ENCODE measurements at regions not wholly inside any gene's neighbourhood (a gene's known extent, or its start where the extent isn't known, plus 50 kb on each side); places are given as distances from the start of the nearest gene placed in this dataset.

DNA sequence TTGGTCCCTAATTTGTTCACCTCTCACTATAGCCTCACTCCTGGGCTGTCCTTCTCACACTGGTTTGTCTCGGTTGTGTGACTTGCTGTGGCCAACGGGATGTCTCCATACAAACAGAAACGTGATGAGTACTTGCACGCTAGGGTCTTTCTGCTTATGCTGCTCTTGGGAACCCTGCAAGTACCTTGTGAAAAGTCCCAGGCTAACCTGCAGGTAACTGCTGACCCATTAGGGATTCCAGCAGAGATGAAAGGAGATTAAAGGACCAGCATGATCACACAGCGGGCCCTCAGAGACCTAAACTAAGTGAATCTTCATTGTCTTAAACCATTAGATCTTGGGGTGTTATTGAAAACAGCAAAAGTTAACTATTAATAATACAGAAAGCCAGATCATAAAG lies 562.8 kb upstream of the GOT2 start:
- Histone ChIP-seq H3K36me3 (ENCODE audit: control insufficient read depth in 3 of 3, insufficient read depth in 2 of 3, low read depth in 1 of 3, low read length in 3 of 3) (no peaks in the 10 kb centered on the region), H3K4me3 (ENCODE audit: low read depth in 1 of 3, low read length in 3 of 3) (no peak overlapping the region), H3K9me3 (ENCODE audit: control insufficient read depth in 2 of 2, insufficient read depth in 1 of 2, low read depth in 1 of 2, low read length in 1 of 2) (no peaks in the 10 kb centered on the region), H3K27me3 (ENCODE audit: control insufficient read depth in 3 of 3, insufficient read depth in 3 of 3, low read length in 3 of 3) (no peaks in the 10 kb centered on the region), H3K4me1 (ENCODE audit: control insufficient read depth in 3 of 3, insufficient read depth in 2 of 3, low read depth in 1 of 3, low read length in 2 of 3) (no peaks in the 10 kb centered on the region), H3K27ac (ENCODE audit: low read depth in 1 of 3, low read length in 2 of 3) (no peak overlapping the region)
- no peak for DNase-seq
- WGBS, 3 donors, result 31 to 51% (median 45%) methylated on average over 5 of the region's 5 CpGs
- no peak for FAIRE-seq

DNA sequence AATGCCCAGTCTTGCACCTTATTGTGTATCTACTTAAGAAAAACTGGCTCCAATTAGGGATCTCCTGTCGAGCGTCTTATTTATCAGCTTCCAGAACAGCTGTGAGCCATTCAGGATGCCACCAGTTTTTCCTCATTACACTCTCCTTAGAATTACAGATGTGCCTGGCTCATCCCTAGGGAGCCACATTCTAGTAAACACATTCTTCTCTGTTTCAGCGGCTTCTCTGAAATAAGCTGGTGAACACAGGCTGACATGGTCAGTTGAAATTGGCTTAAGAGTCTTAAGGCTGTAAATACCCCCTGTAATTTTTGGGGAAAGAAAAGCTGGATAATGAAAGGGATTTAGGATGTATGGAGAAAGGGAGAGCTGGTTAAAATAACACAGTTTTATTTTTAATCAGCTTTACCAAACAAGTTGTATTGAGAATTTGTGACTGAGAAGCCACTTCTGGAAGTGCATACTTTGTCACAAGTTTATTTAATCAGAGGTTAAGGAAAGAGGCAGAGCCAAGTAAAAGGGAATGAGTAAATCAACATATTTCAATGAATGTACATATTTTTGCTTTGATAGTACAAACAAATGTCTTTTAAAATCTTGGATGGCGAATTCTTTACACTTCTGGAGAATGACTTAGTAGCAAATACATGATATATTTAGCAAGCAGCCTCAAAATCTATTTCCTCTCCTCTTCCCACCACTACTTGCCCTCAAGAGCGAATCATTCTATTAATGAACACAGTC lies 562.0 kb upstream of the GOT2 start:
- Histone ChIP-seq H3K36me3 (ENCODE audit: control insufficient read depth in 3 of 3, insufficient read depth in 2 of 3, low read depth in 1 of 3, low read length in 3 of 3) (no peaks in the 10 kb centered on the region), H3K4me3 (ENCODE audit: low read depth in 1 of 3, low read length in 3 of 3) (no peak overlapping the region), H3K9me3 (ENCODE audit: control insufficient read depth in 2 of 2, insufficient read depth in 1 of 2, low read depth in 1 of 2, low read length in 1 of 2) (no peaks in the 10 kb centered on the region), H3K27ac (ENCODE audit: low read depth in 1 of 3, low read length in 2 of 3) (no peak overlapping the region), H3K27me3 (ENCODE audit: control insufficient read depth in 3 of 3, insufficient read depth in 3 of 3, low read length in 3 of 3) (no peaks in the 10 kb centered on the region), H3K4me1 (ENCODE audit: control insufficient read depth in 3 of 3, insufficient read depth in 2 of 3, low read depth in 1 of 3, low read length in 2 of 3) (no peaks in the 10 kb centered on the region)
- 31 to 44% (median 35%) methylated on average over 5 of the region's 5 CpGs for WGBS, 3 donors
- FAIRE-seq, result no peak
- DNase-seq, result no peak

DNA sequence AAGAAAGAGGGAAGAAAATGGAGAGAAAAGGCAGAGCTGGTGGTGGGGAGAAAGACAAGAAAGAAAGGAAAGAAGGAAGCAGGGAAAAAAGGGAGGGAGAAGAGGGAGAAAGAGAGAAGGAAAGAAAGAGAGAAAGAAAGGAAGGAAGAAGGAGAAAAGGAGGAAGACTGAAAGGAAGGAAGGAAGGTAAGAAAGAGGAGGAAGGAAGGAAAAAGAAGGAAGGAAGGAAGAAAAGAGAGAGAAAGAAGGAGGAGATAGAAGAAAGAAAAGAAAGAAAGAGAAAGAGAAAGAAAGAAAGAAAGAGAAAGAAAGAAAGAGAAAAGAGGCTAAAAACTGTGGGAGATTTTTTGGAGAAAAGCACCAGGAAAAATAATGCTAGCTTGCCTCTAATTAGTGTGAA lies 561.4 kb upstream of the GOT2 start:
- no peaks in the 10 kb centered on the region for H3K9me3 ChIP-seq (ENCODE audit: control insufficient read depth in 2 of 2, insufficient read depth in 1 of 2, low read depth in 1 of 2, low read length in 1 of 2)
- DNase-seq (no peak), FAIRE-seq (no peak)
- no peaks in the 10 kb centered on the region for H3K4me1 ChIP-seq (ENCODE audit: control insufficient read depth in 3 of 3, insufficient read depth in 2 of 3, low read depth in 1 of 3, low read length in 2 of 3)
- H3K27me3 ChIP-seq (ENCODE audit: control insufficient read depth in 3 of 3, insufficient read depth in 3 of 3, low read length in 3 of 3), result no peaks in the 10 kb centered on the region
- H3K4me3 ChIP-seq (ENCODE audit: low read depth in 1 of 3, low read length in 3 of 3), result no peak overlapping the region
- no peaks in the 10 kb centered on the region for H3K36me3 ChIP-seq (ENCODE audit: control insufficient read depth in 3 of 3, insufficient read depth in 2 of 3, low read depth in 1 of 3, low read length in 3 of 3)
- no peak overlapping the region for H3K27ac ChIP-seq (ENCODE audit: low read depth in 1 of 3, low read length in 2 of 3)

DNA sequence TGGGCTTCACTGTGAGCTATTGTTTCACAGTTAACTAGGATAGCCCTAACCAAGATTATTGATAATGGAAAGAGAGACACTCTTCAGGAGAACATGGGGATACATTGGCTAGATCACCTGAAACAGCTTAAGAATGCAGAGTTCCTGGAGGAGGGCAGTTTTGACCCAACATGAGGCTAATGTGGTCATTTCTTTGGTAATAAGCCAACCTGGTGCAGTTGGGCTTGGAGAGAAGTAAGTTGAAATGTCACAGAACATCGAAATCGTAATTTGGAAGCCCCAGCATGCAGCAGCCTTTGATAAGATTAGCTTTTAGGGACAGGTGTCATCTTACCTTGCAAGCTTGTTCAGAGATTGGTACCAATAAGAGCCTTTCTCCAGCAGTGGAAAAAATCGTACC lies 556.6 kb upstream of the GOT2 start:
- Histone ChIP-seq H3K27ac (ENCODE audit: low read depth in 1 of 3, low read length in 2 of 3) (no peak overlapping the region), H3K4me3 (ENCODE audit: low read depth in 1 of 3, low read length in 3 of 3) (no peak overlapping the region), H3K9me3 (ENCODE audit: control insufficient read depth in 2 of 2, insufficient read depth in 1 of 2, low read depth in 1 of 2, low read length in 1 of 2) (no peaks in the 10 kb centered on the region), H3K36me3 (ENCODE audit: control insufficient read depth in 3 of 3, insufficient read depth in 2 of 3, low read depth in 1 of 3, low read length in 3 of 3) (no peaks in the 10 kb centered on the region), H3K27me3 (ENCODE audit: control insufficient read depth in 3 of 3, insufficient read depth in 3 of 3, low read length in 3 of 3) (no peaks in the 10 kb centered on the region), H3K4me1 (ENCODE audit: control insufficient read depth in 3 of 3, insufficient read depth in 2 of 3, low read depth in 1 of 3, low read length in 2 of 3) (no peaks in the 10 kb centered on the region)
- no peak for FAIRE-seq
- no peak for DNase-seq
- 57 to 76% (median 64%) methylated on average over 3 of the region's 3 CpGs for WGBS, 3 donors

DNA sequence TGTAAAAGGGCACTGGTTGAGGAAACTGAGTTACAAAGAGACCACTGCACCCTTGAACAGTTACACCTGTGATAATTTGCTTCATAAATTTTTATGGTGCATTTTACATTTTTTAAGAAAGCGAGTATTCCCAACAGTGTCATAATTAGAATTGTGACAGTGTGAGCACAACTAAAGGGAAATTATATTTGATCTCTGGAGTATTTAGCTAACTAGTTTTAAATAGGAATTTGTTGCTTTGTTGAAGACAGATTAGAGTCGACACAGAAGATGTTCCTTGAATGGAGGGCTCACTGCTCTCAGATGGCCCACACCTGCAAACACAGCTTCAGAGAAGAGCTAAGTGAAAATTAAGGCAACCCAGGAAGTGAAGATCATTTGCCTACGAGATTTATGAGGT lies 555.0 kb upstream of the GOT2 start:
- no peaks in the 10 kb centered on the region for H3K9me3 ChIP-seq (ENCODE audit: control insufficient read depth in 2 of 2, insufficient read depth in 1 of 2, low read depth in 1 of 2, low read length in 1 of 2)
- FAIRE-seq (no peak), DNase-seq (no peak)
- no peaks in the 10 kb centered on the region for H3K27me3 ChIP-seq (ENCODE audit: control insufficient read depth in 3 of 3, insufficient read depth in 3 of 3, low read length in 3 of 3)
- H3K4me1 ChIP-seq (ENCODE audit: control insufficient read depth in 3 of 3, insufficient read depth in 2 of 3, low read depth in 1 of 3, low read length in 2 of 3), result no peaks in the 10 kb centered on the region
- no peak overlapping the region for H3K27ac ChIP-seq (ENCODE audit: low read depth in 1 of 3, low read length in 2 of 3)
- H3K36me3 ChIP-seq (ENCODE audit: control insufficient read depth in 3 of 3, insufficient read depth in 2 of 3, low read depth in 1 of 3, low read length in 3 of 3), result no peaks in the 10 kb centered on the region
- 54 to 76% (median 59%) methylated on average over 3 of the region's 3 CpGs for WGBS, 3 donors
- H3K4me3 ChIP-seq (ENCODE audit: low read depth in 1 of 3, low read length in 3 of 3), result no peak overlapping the region

DNA sequence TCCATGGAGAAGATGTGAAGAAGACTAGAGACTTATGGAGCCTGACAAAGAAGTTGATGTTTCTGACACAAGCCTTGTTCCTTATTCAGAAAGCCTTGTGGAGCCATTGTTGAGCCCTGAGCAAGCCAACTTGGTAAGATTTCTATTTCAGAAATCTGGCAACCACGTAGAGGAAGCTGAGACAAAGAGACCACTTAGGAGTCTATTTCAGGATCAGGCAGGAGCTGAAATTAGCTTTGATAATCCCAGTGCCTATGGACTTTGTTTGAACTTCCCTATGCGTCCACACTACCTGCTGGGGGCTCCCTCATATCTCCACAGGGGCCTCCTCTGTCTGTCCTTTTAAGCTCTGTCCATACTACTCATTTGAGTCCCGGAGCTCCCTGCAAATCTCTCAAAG lies 540.0 kb upstream of the GOT2 start:
- H3K4me1 ChIP-seq (ENCODE audit: control insufficient read depth in 3 of 3, insufficient read depth in 2 of 3, low read depth in 1 of 3, low read length in 2 of 3), result no peaks in the 10 kb centered on the region
- DNase-seq (no peak), FAIRE-seq (no peak)
- H3K9me3 ChIP-seq (ENCODE audit: control insufficient read depth in 2 of 2, insufficient read depth in 1 of 2, low read depth in 1 of 2, low read length in 1 of 2), result peaks cover 0 to under 1% of the 10 kb centered on the region in 2 donors
- no peaks in the 10 kb centered on the region for H3K27me3 ChIP-seq (ENCODE audit: control insufficient read depth in 3 of 3, insufficient read depth in 3 of 3, low read length in 3 of 3)
- no peak overlapping the region for H3K4me3 ChIP-seq (ENCODE audit: low read depth in 1 of 3, low read length in 3 of 3)
- H3K27ac ChIP-seq (ENCODE audit: low read depth in 1 of 3, low read length in 2 of 3), result no peak overlapping the region
- H3K36me3 ChIP-seq (ENCODE audit: control insufficient read depth in 3 of 3, insufficient read depth in 2 of 3, low read depth in 1 of 3, low read length in 3 of 3), result no peaks in the 10 kb centered on the region
- WGBS, 3 donors, result 27 to 37% (median 30%) methylated on average over 3 of the region's 3 CpGs

DNA sequence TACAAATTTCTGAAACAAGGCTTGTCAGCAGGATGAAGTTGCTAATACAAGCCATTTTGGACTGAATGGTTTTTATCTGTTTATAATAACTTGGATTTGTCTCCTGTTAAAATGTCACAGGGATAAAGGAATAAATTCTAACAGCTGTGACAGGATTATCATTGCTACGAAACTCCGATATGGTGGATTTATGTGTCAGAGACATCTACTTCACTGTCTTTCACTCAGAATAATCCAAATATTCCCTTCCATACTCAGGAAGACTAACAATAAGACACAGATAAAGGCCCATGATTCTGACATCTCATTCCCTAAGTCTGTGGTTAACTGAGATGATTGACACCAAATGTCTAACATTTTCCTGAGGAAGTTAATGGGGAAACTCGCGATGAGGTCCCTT lies 529.8 kb upstream of the GOT2 start:
- H3K4me3 ChIP-seq (ENCODE audit: low read depth in 1 of 3, low read length in 3 of 3), result no peak overlapping the region
- 77 to 93% (median 84%) methylated on average over 4 of the region's 4 CpGs for WGBS, 3 donors
- DNase-seq, result no peak
- H3K27me3 ChIP-seq (ENCODE audit: control insufficient read depth in 3 of 3, insufficient read depth in 3 of 3, low read length in 3 of 3), result no peaks in the 10 kb centered on the region
- H3K9me3 ChIP-seq (ENCODE audit: control insufficient read depth in 2 of 2, insufficient read depth in 1 of 2, low read depth in 1 of 2, low read length in 1 of 2), result no peaks in the 10 kb centered on the region
- no peaks in the 10 kb centered on the region for H3K36me3 ChIP-seq (ENCODE audit: control insufficient read depth in 3 of 3, insufficient read depth in 2 of 3, low read depth in 1 of 3, low read length in 3 of 3)
- no peaks in the 10 kb centered on the region for H3K4me1 ChIP-seq (ENCODE audit: control insufficient read depth in 3 of 3, insufficient read depth in 2 of 3, low read depth in 1 of 3, low read length in 2 of 3)
- FAIRE-seq, result no peak
- H3K27ac ChIP-seq (ENCODE audit: low read depth in 1 of 3, low read length in 2 of 3), result no peak overlapping the region

DNA sequence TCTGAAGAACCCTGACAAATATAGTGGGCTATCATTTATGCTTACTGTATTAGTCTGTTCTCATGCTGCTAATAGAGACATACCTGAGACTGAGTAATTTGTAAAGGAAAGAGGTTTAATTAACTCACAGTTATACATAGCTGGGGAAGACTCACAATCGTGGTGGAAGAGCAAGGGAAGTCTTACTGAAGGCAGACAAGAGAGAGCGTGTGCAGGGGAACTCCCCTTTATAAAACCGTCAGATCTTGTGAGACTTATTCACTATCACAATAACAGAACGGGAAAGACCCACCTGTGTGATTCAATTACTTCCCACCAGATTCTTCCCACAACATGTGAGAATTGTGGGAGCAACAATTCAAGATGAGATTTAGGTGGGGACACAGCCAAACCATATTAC lies 526.8 kb upstream of the GOT2 start:
- Histone ChIP-seq H3K27me3 (ENCODE audit: control insufficient read depth in 3 of 3, insufficient read depth in 3 of 3, low read length in 3 of 3) (no peaks in the 10 kb centered on the region), H3K9me3 (ENCODE audit: control insufficient read depth in 2 of 2, insufficient read depth in 1 of 2, low read depth in 1 of 2, low read length in 1 of 2) (no peaks in the 10 kb centered on the region), H3K4me1 (ENCODE audit: control insufficient read depth in 3 of 3, insufficient read depth in 2 of 3, low read depth in 1 of 3, low read length in 2 of 3) (no peaks in the 10 kb centered on the region), H3K27ac (ENCODE audit: low read depth in 1 of 3, low read length in 2 of 3) (no peak overlapping the region), H3K4me3 (ENCODE audit: low read depth in 1 of 3, low read length in 3 of 3) (no peak overlapping the region), H3K36me3 (ENCODE audit: control insufficient read depth in 3 of 3, insufficient read depth in 2 of 3, low read depth in 1 of 3, low read length in 3 of 3) (no peaks in the 10 kb centered on the region)
- DNase-seq (no peak), FAIRE-seq (no peak)
- 57 to 72% (median 72%) methylated on average over 4 of the region's 4 CpGs for WGBS, 3 donors

DNA sequence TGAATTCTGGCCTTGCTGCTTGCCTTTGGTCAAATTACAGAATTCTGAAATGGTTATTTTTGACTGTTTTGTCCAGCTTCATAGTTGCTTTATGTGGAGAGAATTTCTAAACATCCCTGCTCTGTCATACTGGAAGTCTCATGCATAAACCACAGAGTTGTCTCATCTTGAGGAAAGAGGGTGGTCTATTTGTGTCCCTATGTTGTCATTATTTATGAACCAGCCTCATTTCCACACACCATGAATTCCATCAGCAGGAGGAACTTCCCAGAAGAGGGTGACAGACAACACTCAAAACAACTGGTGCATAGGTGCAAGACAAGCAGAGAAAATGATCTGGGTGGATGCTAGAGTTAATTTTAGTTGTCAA lies 525.8 kb upstream of the GOT2 start:
- FAIRE-seq (no peak), DNase-seq (no peak)
- H3K36me3 ChIP-seq (ENCODE audit: control insufficient read depth in 3 of 3, insufficient read depth in 2 of 3, low read depth in 1 of 3, low read length in 3 of 3), result no peaks in the 10 kb centered on the region

More for the DNA sequence above, 525.8 kb upstream of the GOT2 start:
- Histone ChIP-seq H3K27me3 (ENCODE audit: control insufficient read depth in 3 of 3, insufficient read depth in 3 of 3, low read length in 3 of 3) (no peaks in the 10 kb centered on the region), H3K4me3 (ENCODE audit: low read depth in 1 of 3, low read length in 3 of 3) (no peak overlapping the region), H3K4me1 (ENCODE audit: control insufficient read depth in 3 of 3, insufficient read depth in 2 of 3, low read depth in 1 of 3, low read length in 2 of 3) (no peaks in the 10 kb centered on the region), H3K9me3 (ENCODE audit: control insufficient read depth in 2 of 2, insufficient read depth in 1 of 2, low read depth in 1 of 2, low read length in 1 of 2) (no peaks in the 10 kb centered on the region), H3K27ac (ENCODE audit: low read depth in 1 of 3, low read length in 2 of 3) (no peak overlapping the region)

Data from small intestine (tissue), 7 donors.